Neuronal stem cell (in vitro differentiated cells): ENCODE measurements at regions not wholly inside any gene's neighbourhood (a gene's known extent, or its start where the extent isn't known, plus 50 kb on each side); places are given as distances from the start of the nearest gene placed in this dataset.
A peak's percentile ranks its signal among the peaks of the same experiment; 100 is the strongest.

Experiments used
- DNase-seq: peaks from one replicate; pipeline ENCODE4 v3.0.0-alpha.2; 2013; ENCODE audit warnings: low spot score
- H2AFZ ChIP-seq: one replicate; pipeline ENCODE4 v1.6.1; 2013; ENCODE audit warnings: mild to moderate bottlenecking, low read length, inconsistent platforms
- H2AK5ac ChIP-seq: 2 replicates; pipeline ENCODE4 v1.6.1; 2013; ENCODE audit warnings: low read depth, mild to moderate bottlenecking, inconsistent platforms, low read length, moderate library complexity, mixed read lengths
- H2BK120ac ChIP-seq: 2 replicates; pipeline ENCODE4 v1.6.1; 2013; ENCODE audit warnings: low read depth, mild to moderate bottlenecking, inconsistent platforms, low read length, moderate library complexity, mixed read lengths
- H2BK12ac ChIP-seq: one replicate; pipeline ENCODE4 v1.6.1; 2013; ENCODE audit warnings: low read length, inconsistent platforms
- H2BK15ac ChIP-seq: 2 replicates; pipeline ENCODE4 v1.6.1; 2013; ENCODE audit warnings: mild to moderate bottlenecking, low read length, inconsistent platforms, mixed read lengths
- H2BK5ac ChIP-seq: one replicate; pipeline ENCODE4 v1.6.1; 2013; ENCODE audit warnings: inconsistent platforms, mild to moderate bottlenecking, low read length, moderate library complexity
- H3K14ac ChIP-seq: one replicate; pipeline ENCODE4 v1.6.1; 2013; ENCODE audit warnings: low read length, inconsistent platforms
- H3K18ac ChIP-seq: 2 replicates; pipeline ENCODE4 v1.6.1; 2013; ENCODE audit warnings: low read length, inconsistent platforms
- H3K23ac ChIP-seq: 2 replicates; pipeline ENCODE4 v1.6.1; 2013; ENCODE audit warnings: low read depth, mild to moderate bottlenecking, mixed read lengths, low read length, inconsistent platforms; ENCODE audit not compliant: poor library complexity
- H3K27ac ChIP-seq: replicated peaks from 3 replicates; pipeline ENCODE4 v1.5.1; 2013; ENCODE audit warnings: low read length, inconsistent platforms
- H3K27me3 ChIP-seq, 3 experiments: 2 replicates each; pipeline ENCODE4 v1.6.1; 2013; ENCODE audit warnings: low read length in 3 of 3, mild to moderate bottlenecking in 2 of 3, inconsistent platforms in 1 of 3, low read depth in 1 of 3, mixed read lengths in 1 of 3, moderate library complexity in 1 of 3; ENCODE audit not compliant: control insufficient read depth in 3 of 3, insufficient read depth in 3 of 3
- H3K36me3 ChIP-seq, 2 donors: replicated peaks in 1 of 2; 2 replicates each; pipeline ENCODE4 v1.6.1; 2013; ENCODE audit warnings: low read length in 2 of 2; ENCODE audit not compliant: control insufficient read depth in 2 of 2, insufficient read depth in 2 of 2
- H3K4ac ChIP-seq: 2 replicates; pipeline ENCODE4 v1.6.1; 2013; ENCODE audit warnings: inconsistent platforms, mild to moderate bottlenecking, low read length, moderate library complexity
- H3K4me1 ChIP-seq, 2 donors: 1 replicate in 1 of 2; 2 replicates in 1 of 2; pipeline ENCODE4 v1.6.1; 2013; ENCODE audit warnings: low read length in 2 of 2, low read depth in 1 of 2; ENCODE audit not compliant: control insufficient read depth in 2 of 2, insufficient read depth in 1 of 2
- H3K4me2 ChIP-seq: one replicate; pipeline ENCODE4 v1.6.1; 2013; ENCODE audit warnings: mild to moderate bottlenecking, low read length, inconsistent platforms; ENCODE audit not compliant: insufficient read depth, poor library complexity, severe bottlenecking
- H3K4me3 ChIP-seq, 2 donors: 2 replicates each; pipeline ENCODE4 v1.5.1; 2013; ENCODE audit warnings: low read length in 2 of 2, mild to moderate bottlenecking in 2 of 2, inconsistent platforms in 1 of 2, moderate library complexity in 1 of 2
- H3K79me1 ChIP-seq: one replicate; pipeline ENCODE4 v1.6.1; 2013; ENCODE audit warnings: low read depth, mild to moderate bottlenecking, inconsistent platforms, low read length, moderate library complexity
- H3K9ac ChIP-seq: one replicate; pipeline ENCODE4 v1.6.1; 2013; ENCODE audit warnings: mild to moderate bottlenecking, low read depth, low read length, inconsistent platforms; ENCODE audit not compliant: poor library complexity
- H3K9me3 ChIP-seq, 2 donors: replicated peaks in 1 of 2; 2 replicates each; pipeline versions ENCODE3 to v1.6.1; 2013; ENCODE audit warnings: low read length in 2 of 2, mild to moderate bottlenecking in 2 of 2, inconsistent platforms in 1 of 2, low read depth in 1 of 2, mixed read lengths in 1 of 2, moderate library complexity in 1 of 2; ENCODE audit not compliant: control insufficient read depth in 2 of 2, insufficient read depth in 1 of 2
- H4K8ac ChIP-seq: one replicate; pipeline ENCODE4 v1.6.1; 2013; ENCODE audit warnings: low read depth, mild to moderate bottlenecking, inconsistent platforms, low read length, moderate library complexity
- H4K91ac ChIP-seq: one replicate; pipeline ENCODE4 v1.6.1; 2013; ENCODE audit warnings: low read length, low read depth, mild to moderate bottlenecking, inconsistent platforms; ENCODE audit not compliant: poor library complexity
- WGBS, 2 donors: extraction: QIAGEN DNeasy Blood & Tissue Kit; methylation state at CpG; one replicate each; pipeline ENCODE4 v1.1.7; 2013; ENCODE audit warnings: missing lambda C conversion rate in 2 of 2, mixed read lengths in 1 of 2; ENCODE audit not compliant: insufficient read length in 2 of 2, insufficient replicate concordance in 1 of 2; ENCODE audit errors: extremely low coverage in 2 of 2; 5-methylcytosine and 5-hydroxymethylcytosine counted together

DNA sequence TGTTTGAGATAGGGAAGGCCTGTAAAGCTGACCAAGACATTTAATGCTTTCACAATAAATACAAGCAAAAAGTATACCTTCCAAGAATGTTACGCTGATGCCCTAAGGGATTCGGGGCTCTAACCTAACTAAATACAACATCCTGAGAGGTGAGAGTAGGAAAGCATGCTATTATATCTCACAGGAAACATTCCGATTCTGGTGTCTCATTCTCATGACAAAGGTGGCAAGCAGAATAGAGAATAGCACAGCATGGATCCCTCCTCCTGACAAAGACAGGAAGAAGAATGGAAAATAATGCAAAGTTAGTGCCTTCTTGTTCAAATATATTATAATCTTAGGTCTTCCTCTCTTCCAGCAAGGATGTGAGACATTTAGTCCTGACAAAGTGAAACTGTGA is 504.3 kb downstream of the TFEC start:
- H4K91ac ChIP-seq, result no peak overlapping the region

DNA sequence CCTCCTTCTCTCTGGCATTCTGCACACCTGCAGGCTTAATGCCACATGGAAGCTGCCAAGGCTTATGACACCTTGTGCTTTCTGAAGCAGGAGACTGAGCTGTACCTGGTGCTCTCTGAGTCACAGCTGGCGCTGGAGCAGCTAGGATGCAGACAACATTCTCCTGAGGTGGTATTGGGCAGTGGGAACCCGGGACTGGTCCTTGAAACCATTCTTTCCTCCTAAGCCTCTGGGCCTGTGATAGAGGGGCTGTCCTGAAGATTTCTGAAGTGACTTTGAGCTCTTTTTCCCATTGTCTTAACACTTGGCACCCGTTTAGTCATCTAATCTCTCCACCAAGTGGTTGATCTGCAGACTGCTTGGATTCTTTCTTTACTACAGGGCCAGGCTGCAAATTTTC is 508.4 kb downstream of the TFEC start:
- Histone ChIP-seq H3K79me1 (no peaks in the 10 kb centered on the region), H3K9ac (no peak overlapping the region), H2BK120ac (no peak overlapping the region), H3K23ac (no peak overlapping the region), H2BK15ac (no peak overlapping the region), H3K27ac (no peak overlapping the region), H2AFZ (no peak overlapping the region), H3K4me3 (no peak overlapping the region), H3K9me3 (peaks cover 8 to 27% of the 10 kb centered on the region in 2 donors), H3K4me2 (no peak overlapping the region), H3K4ac (no peak overlapping the region), H3K27me3 (no peaks in the 10 kb centered on the region), H3K14ac (no peak overlapping the region), H4K8ac (no peak overlapping the region), H2BK5ac (no peak overlapping the region), H3K4me1 (peaks cover 1 to 3% of the 10 kb centered on the region in 2 donors), H3K36me3 (no peaks in the 10 kb centered on the region), H2AK5ac (no peak overlapping the region), H4K91ac (no peak overlapping the region), H3K18ac (no peak overlapping the region), H2BK12ac (no peak overlapping the region)
- no peak for DNase-seq
- WGBS, 2 donors, result no CpG with 5 or more reads among the region's 3 CpGs

More for the DNA sequence above, 504.3 kb downstream of the TFEC start:
- Histone ChIP-seq H2AK5ac (no peak overlapping the region), H3K14ac (no peak overlapping the region), H2BK120ac (no peak overlapping the region), H2BK12ac (no peak overlapping the region), H3K9ac (no peak overlapping the region), H2AFZ (no peak overlapping the region), H3K18ac (no peak overlapping the region), H3K4me2 (no peak overlapping the region), H4K8ac (no peak overlapping the region), H3K27ac (no peak overlapping the region), H3K9me3 (peaks cover 8 to 21% of the 10 kb centered on the region in 2 donors), H3K4ac (no peak overlapping the region), H3K4me3 (no peak overlapping the region), H2BK5ac (no peak overlapping the region), H3K4me1 (peaks cover 1 to 3% of the 10 kb centered on the region in 2 donors), H3K79me1 (no peaks in the 10 kb centered on the region), H3K36me3 (no peaks in the 10 kb centered on the region), H3K23ac (no peak overlapping the region), H3K27me3 (no peaks in the 10 kb centered on the region), H2BK15ac (no peak overlapping the region)
- DNase-seq, result peak; percentile 49
- no CpG with 5 or more reads among the region's 3 CpGs for WGBS, 2 donors

DNA sequence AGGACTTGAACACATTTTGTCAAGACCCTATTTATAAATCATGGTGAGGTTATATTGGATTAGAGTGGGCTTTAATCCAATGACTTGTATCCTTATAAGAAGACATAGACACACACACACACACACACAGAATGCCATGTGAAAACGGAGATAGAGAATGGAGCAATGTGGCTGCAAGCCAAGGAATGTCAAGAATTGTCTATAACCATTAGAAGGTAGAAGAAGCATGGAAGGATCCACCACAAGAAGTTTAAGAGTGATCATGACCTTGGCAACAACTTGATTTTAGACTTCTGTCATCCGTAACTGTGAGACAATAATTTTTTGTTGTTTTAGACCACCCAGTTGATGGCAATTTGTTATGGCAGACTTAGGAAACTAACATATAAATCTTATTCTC is 514.2 kb downstream of the TFEC start:
- no peak overlapping the region for H3K14ac ChIP-seq
- H2BK12ac ChIP-seq, result no peak overlapping the region
- H3K9ac ChIP-seq, result no peak overlapping the region
- no CpG with 5 or more reads among the region's 2 CpGs for WGBS, 2 donors
- H3K4me1 ChIP-seq, result no peaks in the 10 kb centered on the region
- H4K8ac ChIP-seq, result no peak overlapping the region
- no peak overlapping the region for H3K4ac ChIP-seq
- peaks cover 0 to 6% of the 10 kb centered on the region in 2 donors for H3K9me3 ChIP-seq
- no peak overlapping the region for H3K27ac ChIP-seq
- H2BK5ac ChIP-seq, result no peak overlapping the region
- no peak overlapping the region for H2AK5ac ChIP-seq
- H3K36me3 ChIP-seq, result no peaks in the 10 kb centered on the region
- H3K4me3 ChIP-seq, result no peak overlapping the region
- no peak overlapping the region for H2BK15ac ChIP-seq
- H2BK120ac ChIP-seq, result no peak overlapping the region
- DNase-seq, result no peak
- H2AFZ ChIP-seq, result no peak overlapping the region
- no peaks in the 10 kb centered on the region for H3K27me3 ChIP-seq
- H3K4me2 ChIP-seq, result no peak overlapping the region
- no peak overlapping the region for H4K91ac ChIP-seq
- H3K79me1 ChIP-seq, result no peaks in the 10 kb centered on the region
- no peak overlapping the region for H3K18ac ChIP-seq
- H3K23ac ChIP-seq, result no peak overlapping the region

GRCh38 chr7:115511330-115511729 is 519.2 kb downstream of the TFEC start:
- Histone ChIP-seq H2AK5ac (no peak overlapping the region), H2BK5ac (no peak overlapping the region), H3K4me2 (no peak overlapping the region), H3K9ac (no peak overlapping the region), H3K27me3 (no peaks in the 10 kb centered on the region), H3K9me3 (no peaks in the 10 kb centered on the region), H3K14ac (no peak overlapping the region), H2BK120ac (no peak overlapping the region), H3K27ac (no peak overlapping the region), H3K4ac (no peak overlapping the region), H3K4me1 (no peaks in the 10 kb centered on the region), H2BK15ac (no peak overlapping the region), H3K36me3 (no peaks in the 10 kb centered on the region), H3K4me3 (no peak overlapping the region), H3K18ac (no peak overlapping the region), H3K79me1 (no peaks in the 10 kb centered on the region), H2BK12ac (no peak overlapping the region), H2AFZ (no peak overlapping the region), H3K23ac (no peak overlapping the region), H4K91ac (no peak overlapping the region), H4K8ac (no peak overlapping the region)
- no CpG with 5 or more reads among the region's 3 CpGs for WGBS, 2 donors
- no peak for DNase-seq
